Uterus (tissue), 2 donors: ENCODE measurements at regions not wholly inside any gene's neighbourhood (a gene's known extent, or its start where the extent isn't known, plus 50 kb on each side); places are given as distances from the start of the nearest gene placed in this dataset.

Experiments used
- POLR2A ChIP-seq, 2 donors: fragments of 450-650 bp; IDR thresholded peaks; one replicate each; pipeline ENCODE4 v1.6.1; 2016; ENCODE audit warnings: antibody characterized with exemption in 2 of 2, mild to moderate bottlenecking in 1 of 2, moderate library complexity in 1 of 2
- TF ChIP-seq, protein P1 (sequence below), 4 experiments: fragments of 200-600 bp in 2 of 4; fragments of 450-650 bp in 2 of 4; sonication (generic) in 2 of 4; IDR thresholded peaks; one replicate each; pipeline ENCODE4 v1.5.1; 2016 to 2019; ENCODE audit warnings: antibody characterized with exemption in 4 of 4, mild to moderate bottlenecking in 2 of 4, moderate library complexity in 1 of 4

DNA sequence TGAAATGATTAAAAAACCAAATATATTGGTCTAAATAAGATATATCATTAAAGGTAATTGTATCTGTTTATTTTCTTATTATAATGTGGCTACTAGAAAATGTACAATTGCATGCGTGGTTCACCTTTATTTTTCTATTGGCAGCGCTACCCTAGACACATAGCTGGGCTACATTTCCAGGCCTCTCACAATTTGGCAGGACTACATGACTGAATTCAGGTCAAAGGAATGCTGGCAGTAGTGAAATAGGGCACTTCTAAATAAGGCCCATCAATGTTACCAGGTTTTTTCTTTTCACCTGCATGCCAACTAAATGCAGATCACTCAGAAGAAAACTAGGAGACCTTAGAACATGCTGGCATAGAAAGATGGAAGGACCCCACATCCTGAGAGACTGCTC is 1072.9 kb upstream of the SLIT2 start:
- TF ChIP-seq POLR2A (IDR thresholded peaks at IDR 0.05) = no peak
- TF ChIP-seq, protein P1, sequence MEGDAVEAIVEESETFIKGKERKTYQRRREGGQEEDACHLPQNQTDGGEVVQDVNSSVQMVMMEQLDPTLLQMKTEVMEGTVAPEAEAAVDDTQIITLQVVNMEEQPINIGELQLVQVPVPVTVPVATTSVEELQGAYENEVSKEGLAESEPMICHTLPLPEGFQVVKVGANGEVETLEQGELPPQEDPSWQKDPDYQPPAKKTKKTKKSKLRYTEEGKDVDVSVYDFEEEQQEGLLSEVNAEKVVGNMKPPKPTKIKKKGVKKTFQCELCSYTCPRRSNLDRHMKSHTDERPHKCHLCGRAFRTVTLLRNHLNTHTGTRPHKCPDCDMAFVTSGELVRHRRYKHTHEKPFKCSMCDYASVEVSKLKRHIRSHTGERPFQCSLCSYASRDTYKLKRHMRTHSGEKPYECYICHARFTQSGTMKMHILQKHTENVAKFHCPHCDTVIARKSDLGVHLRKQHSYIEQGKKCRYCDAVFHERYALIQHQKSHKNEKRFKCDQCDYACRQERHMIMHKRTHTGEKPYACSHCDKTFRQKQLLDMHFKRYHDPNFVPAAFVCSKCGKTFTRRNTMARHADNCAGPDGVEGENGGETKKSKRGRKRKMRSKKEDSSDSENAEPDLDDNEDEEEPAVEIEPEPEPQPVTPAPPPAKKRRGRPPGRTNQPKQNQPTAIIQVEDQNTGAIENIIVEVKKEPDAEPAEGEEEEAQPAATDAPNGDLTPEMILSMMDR (IDR thresholded peaks at IDR 0.05) = no peak
